H9 (cell line): ENCODE measurements at regions not wholly inside any gene's neighbourhood (a gene's known extent, or its start where the extent isn't known, plus 50 kb on each side); places are given as distances from the start of the nearest gene placed in this dataset.

Experiments
- DNase-seq: peaks from one replicate; pipeline ENCODE4 v3.0.0-alpha.2; 2017
- H2AFZ ChIP-seq: one replicate; pipeline ENCODE4 v1.6.1; 2013; ENCODE audit warnings: mild to moderate bottlenecking, low read length, control low read depth, moderate library complexity
- H2AK5ac ChIP-seq: 2 replicates; pipeline ENCODE4 v1.6.1; 2013; ENCODE audit warnings: low read length, control low read depth, mixed read lengths; ENCODE audit not compliant: insufficient read length
- H2BK120ac ChIP-seq: one replicate; pipeline ENCODE4 v1.6.1; 2013; ENCODE audit warnings: low read depth, mild to moderate bottlenecking, low read length, control low read depth, inconsistent platforms; ENCODE audit not compliant: poor library complexity, severe bottlenecking
- H2BK12ac ChIP-seq: 2 replicates; pipeline ENCODE4 v1.6.1; 2013; ENCODE audit warnings: low read length, control low read depth, mixed read lengths, low read depth; ENCODE audit not compliant: insufficient read length
- H2BK15ac ChIP-seq: 2 replicates; pipeline ENCODE4 v1.6.1; 2013; ENCODE audit warnings: low read depth, low read length, control low read depth
- H2BK20ac ChIP-seq: one replicate; pipeline ENCODE4 v1.6.1; 2013; ENCODE audit warnings: low read depth, mild to moderate bottlenecking, low read length, control low read depth, inconsistent platforms; ENCODE audit not compliant: poor library complexity, severe bottlenecking
- H2BK5ac ChIP-seq: 2 replicates; pipeline ENCODE4 v1.6.1; 2013; ENCODE audit warnings: low read length, control low read depth, mixed read lengths; ENCODE audit not compliant: insufficient read length
- H3K14ac ChIP-seq: 2 replicates; pipeline ENCODE4 v1.6.1; 2013; ENCODE audit warnings: low read length, control low read depth; ENCODE audit not compliant: insufficient read depth
- H3K18ac ChIP-seq: 2 replicates; pipeline ENCODE4 v1.6.1; 2013; ENCODE audit warnings: low read depth, mild to moderate bottlenecking, mixed read lengths, low read length, control low read depth; ENCODE audit not compliant: insufficient read length
- H3K23ac ChIP-seq: 2 replicates; pipeline ENCODE4 v1.6.1; 2013; ENCODE audit warnings: low read length, control low read depth, mixed read lengths, low read depth; ENCODE audit not compliant: insufficient read length
- H3K23me2 ChIP-seq: 2 replicates; pipeline ENCODE4 v1.6.1; 2013; ENCODE audit warnings: low read depth, mild to moderate bottlenecking, mixed read lengths, low read length, control low read depth; ENCODE audit not compliant: insufficient read length, poor library complexity, severe bottlenecking
- H3K27ac ChIP-seq: 2 replicates; pipeline ENCODE4 v1.5.1; 2013; ENCODE audit warnings: low read length, control low read depth, mixed read lengths, low read depth; ENCODE audit not compliant: insufficient read length
- H3K27me3 ChIP-seq: 2 replicates; pipeline ENCODE4 v1.6.1; 2013; ENCODE audit warnings: low read length, control low read depth, inconsistent platforms; ENCODE audit not compliant: insufficient read depth
- H3K4ac ChIP-seq: 2 replicates; pipeline ENCODE4 v1.6.1; 2013; ENCODE audit warnings: low read depth, mild to moderate bottlenecking, control low read depth, inconsistent platforms, low read length, moderate library complexity
- H3K4me1 ChIP-seq: 2 replicates; pipeline ENCODE4 v1.6.1; 2013; ENCODE audit warnings: low read length, control low read depth, inconsistent platforms; ENCODE audit not compliant: insufficient read depth
- H3K4me2 ChIP-seq: 2 replicates; pipeline ENCODE4 v1.6.1; 2013; ENCODE audit warnings: low read length, control low read depth, mixed read lengths; ENCODE audit not compliant: insufficient read length, insufficient read depth
- H3K56ac ChIP-seq: 2 replicates; pipeline ENCODE4 v1.6.1; 2013; ENCODE audit warnings: low read depth, mild to moderate bottlenecking, mixed read lengths, low read length, control low read depth; ENCODE audit not compliant: insufficient read length
- H3K79me1 ChIP-seq: 2 replicates; pipeline ENCODE4 v1.6.1; 2013; ENCODE audit warnings: low read depth, mild to moderate bottlenecking, moderate library complexity, low read length, control low read depth, inconsistent platforms; ENCODE audit not compliant: insufficient read depth, poor library complexity, severe bottlenecking
- H3K79me2 ChIP-seq: 2 replicates; pipeline ENCODE4 v1.6.1; 2013; ENCODE audit warnings: low read length, control low read depth, inconsistent platforms; ENCODE audit not compliant: insufficient read depth
- H3K9ac ChIP-seq: 2 replicates; pipeline ENCODE4 v1.6.1; 2013; ENCODE audit warnings: low read length, control low read depth, mixed read lengths; ENCODE audit not compliant: insufficient read length; ENCODE audit errors: extremely low read depth
- H3K9me3 ChIP-seq: one replicate; pipeline ENCODE4 v1.6.1; 2013; ENCODE audit warnings: low read depth, low read length, inconsistent platforms; ENCODE audit not compliant: control insufficient read depth
- H3T11ph ChIP-seq: one replicate; pipeline ENCODE4 v1.6.1; 2013; ENCODE audit warnings: mild to moderate bottlenecking, low read length, control low read depth, inconsistent platforms
- H4K20me1 ChIP-seq: one replicate; pipeline ENCODE4 v1.6.1; 2013; ENCODE audit not compliant: control insufficient read depth, insufficient read length, insufficient read depth
- H4K5ac ChIP-seq: 2 replicates; pipeline ENCODE4 v1.6.1; 2013; ENCODE audit warnings: low read depth, mild to moderate bottlenecking, mixed read lengths, low read length, control low read depth; ENCODE audit not compliant: insufficient read length
- H4K8ac ChIP-seq: replicated peaks from 2 replicates; pipeline ENCODE4 v1.6.1; 2013; ENCODE audit warnings: low read length, control low read depth, mixed read lengths, low read depth; ENCODE audit not compliant: insufficient read length
- H4K91ac ChIP-seq: 2 replicates; pipeline ENCODE4 v1.6.1; 2013; ENCODE audit warnings: low read depth, mild to moderate bottlenecking, moderate library complexity, mixed read lengths, low read length, control low read depth; ENCODE audit not compliant: insufficient read length
- H3K27ac Mint-ChIP-seq, 3 experiments: 2 replicates in 2 of 3; 3 replicates in 1 of 3; pipeline ENCODE4 v1.8.0; 2020 to 2021; ENCODE audit warnings: mixed read lengths in 3 of 3, mild to moderate bottlenecking in 1 of 3, moderate library complexity in 1 of 3
- H3K27me3 Mint-ChIP-seq: 2 replicates; pipeline ENCODE4 v1.8.0; 2021; ENCODE audit warnings: low read depth, mild to moderate bottlenecking, moderate library complexity, mixed read lengths
- H3K36me3 Mint-ChIP-seq, 3 experiments: 2 replicates in 2 of 3; 3 replicates in 1 of 3; pipeline ENCODE4 v1.8.0; 2020 to 2021; ENCODE audit warnings: low read depth in 3 of 3, mixed read lengths in 3 of 3; ENCODE audit not compliant: insufficient read depth in 1 of 3
- H3K4me1 Mint-ChIP-seq, 2 experiments: 2 replicates each; pipeline ENCODE4 v1.8.0; 2020; ENCODE audit warnings: mixed read lengths in 2 of 2
- H3K4me3 Mint-ChIP-seq, 2 experiments: 2 replicates in 1 of 2; 3 replicates in 1 of 2; pipeline ENCODE4 v1.8.0; 2020 to 2021; ENCODE audit warnings: mild to moderate bottlenecking in 2 of 2, mixed read lengths in 2 of 2, moderate library complexity in 1 of 2
- H3K9me3 Mint-ChIP-seq, 2 experiments: 2 replicates in 1 of 2; 3 replicates in 1 of 2; pipeline ENCODE4 v1.8.0; 2020; ENCODE audit warnings: mild to moderate bottlenecking in 2 of 2, mixed read lengths in 2 of 2, moderate library complexity in 1 of 2
- WGBS: extraction: QIAGEN DNeasy Blood & Tissue Kit; methylation state at CpG from one replicate; pipeline ENCODE4 v1.1.7; 2013; ENCODE audit warnings: missing lambda C conversion rate, low lambda C conversion rate, mixed read lengths; ENCODE audit not compliant: insufficient read length; ENCODE audit errors: extremely low coverage; 5-methylcytosine and 5-hydroxymethylcytosine counted together
- TF ChIP-seq, protein P1 (sequence below): fragments of 200-600 bp; sonication (generic); conservative IDR thresholded peaks from 3 replicates; pipeline ENCODE4 v1.8.0; 2021; ENCODE audit warnings: antibody characterized with exemption, mild to moderate bottlenecking

DNA sequence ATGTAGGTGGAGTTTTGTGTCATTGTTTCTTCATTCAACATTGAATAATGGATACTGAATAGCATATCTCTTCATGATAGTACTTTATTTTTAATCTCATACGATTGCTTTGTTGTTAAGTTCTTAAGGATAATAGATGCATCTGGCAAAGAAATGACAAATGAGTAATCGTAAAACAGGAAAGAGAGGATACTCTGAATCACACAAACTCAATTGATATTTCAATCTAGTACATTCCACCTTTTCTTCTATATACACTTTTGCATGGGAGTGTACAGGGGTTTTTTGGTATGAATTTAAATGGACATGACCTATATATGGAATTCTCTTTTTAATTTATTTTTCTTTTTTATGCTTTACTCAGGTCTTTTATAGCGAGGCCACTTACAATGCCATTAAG, 186.9 kb upstream of the STK26 start:
- Histone ChIP-seq H3K79me2 (no peaks in the 10 kb centered on the region), H3K23ac (no peak overlapping the region), H3K79me1 (no peaks in the 10 kb centered on the region), H3K9me3 (no peaks in the 10 kb centered on the region), H3K27ac (no peak overlapping the region), H3K27me3 (no peaks in the 10 kb centered on the region), H3K14ac (no peak overlapping the region), H3K56ac (no peak overlapping the region), H3K4me2 (no peak overlapping the region), H3T11ph (no peak overlapping the region), H3K23me2 (peaks cover under 1% of the 10 kb centered on the region), H3K4ac (no peak overlapping the region), H4K5ac (no peak overlapping the region), H2AFZ (no peak overlapping the region), H2BK120ac (no peak overlapping the region), H2BK12ac (no peak overlapping the region), H4K91ac (no peak overlapping the region), H2BK20ac (no peak overlapping the region), H3K9ac (no peak overlapping the region), H2BK15ac (no peak overlapping the region), H2AK5ac (no peak overlapping the region), H2BK5ac (no peak overlapping the region), H4K8ac (no peak overlapping the region), H3K18ac (no peak overlapping the region), H3K4me1 (no peaks in the 10 kb centered on the region; the same call in 1 of the 2 replicates), H4K20me1 (no peaks in the 10 kb centered on the region)
- no CpG with 5 or more reads among the region's 3 CpGs for WGBS
- Mint-ChIP-seq H3K27ac (no peak overlapping the region), H3K27me3 (peaks cover 2% of the 10 kb centered on the region; the same call in 1 of the 2 replicates), H3K36me3 (no peaks in the 10 kb centered on the region), H3K9me3 (no peaks in the 10 kb centered on the region), H3K4me3 (no peak overlapping the region), H3K4me1 (peaks cover 15 to 16% of the 10 kb centered on the region in 2 experiments)
- TF ChIP-seq, protein P1, sequence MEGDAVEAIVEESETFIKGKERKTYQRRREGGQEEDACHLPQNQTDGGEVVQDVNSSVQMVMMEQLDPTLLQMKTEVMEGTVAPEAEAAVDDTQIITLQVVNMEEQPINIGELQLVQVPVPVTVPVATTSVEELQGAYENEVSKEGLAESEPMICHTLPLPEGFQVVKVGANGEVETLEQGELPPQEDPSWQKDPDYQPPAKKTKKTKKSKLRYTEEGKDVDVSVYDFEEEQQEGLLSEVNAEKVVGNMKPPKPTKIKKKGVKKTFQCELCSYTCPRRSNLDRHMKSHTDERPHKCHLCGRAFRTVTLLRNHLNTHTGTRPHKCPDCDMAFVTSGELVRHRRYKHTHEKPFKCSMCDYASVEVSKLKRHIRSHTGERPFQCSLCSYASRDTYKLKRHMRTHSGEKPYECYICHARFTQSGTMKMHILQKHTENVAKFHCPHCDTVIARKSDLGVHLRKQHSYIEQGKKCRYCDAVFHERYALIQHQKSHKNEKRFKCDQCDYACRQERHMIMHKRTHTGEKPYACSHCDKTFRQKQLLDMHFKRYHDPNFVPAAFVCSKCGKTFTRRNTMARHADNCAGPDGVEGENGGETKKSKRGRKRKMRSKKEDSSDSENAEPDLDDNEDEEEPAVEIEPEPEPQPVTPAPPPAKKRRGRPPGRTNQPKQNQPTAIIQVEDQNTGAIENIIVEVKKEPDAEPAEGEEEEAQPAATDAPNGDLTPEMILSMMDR, result no peak
- DNase-seq, result no peak
